ENCODE measurements at regions not wholly inside any gene's neighbourhood (a gene's known extent, or its start where the extent isn't known, plus 50 kb on each side); places are given as distances from the start of the nearest gene placed in this dataset.

- H3K27me3 Mint-ChIP-seq: peaks cover 12% of the 10 kb centered on the region
- no peak overlapping the region for H3K4me3 Mint-ChIP-seq
- peaks cover 33% of the 10 kb centered on the region for H3K4me1 Mint-ChIP-seq
- ATAC-seq (no peak), DNase-seq (no peak)
- H3K9me3 ChIP-seq (ENCODE audit: control insufficient read depth, low read length, poor library complexity, severe bottlenecking): no peaks in the 10 kb centered on the region
- H3K27ac Mint-ChIP-seq: peak overlapping the region; percentile 59
- H3K36me3 Mint-ChIP-seq (ENCODE audit: low read depth): peaks cover 2% of the 10 kb centered on the region
Measured at GRCh38 chr15:31163769-31164572, 62.4 kb upstream of the TRPM1 start.

- Mint-ChIP-seq H3K4me3 (no peak overlapping the region), H3K27me3 (peaks cover 12% of the 10 kb centered on the region), H3K27ac (peak overlapping the region; percentile 9), H3K36me3 (ENCODE audit: low read depth) (peaks cover 2% of the 10 kb centered on the region), H3K4me1 (peaks cover 33% of the 10 kb centered on the region)
- DNase-seq (no peak), ATAC-seq (no peak)
- no peaks in the 10 kb centered on the region for H3K9me3 ChIP-seq (ENCODE audit: control insufficient read depth, low read length, poor library complexity, severe bottlenecking)
Measured at GRCh38 chr15:31164573-31164912, 63.0 kb upstream of the TRPM1 start.

- peaks cover 23% of the 10 kb centered on the region for H3K4me1 Mint-ChIP-seq
- DNase-seq (no peak), ATAC-seq (no peak)
- H3K4me3 Mint-ChIP-seq: no peak overlapping the region
- H3K27me3 Mint-ChIP-seq: no peaks in the 10 kb centered on the region
- no peak overlapping the region for H3K27ac Mint-ChIP-seq
- peaks cover 2% of the 10 kb centered on the region for H3K36me3 Mint-ChIP-seq (ENCODE audit: low read depth)
- no peaks in the 10 kb centered on the region for H3K9me3 ChIP-seq (ENCODE audit: control insufficient read depth, low read length, poor library complexity, severe bottlenecking)
Measured at GRCh38 chr15:31169558-31169957, 68.0 kb upstream of the TRPM1 start.

- H3K4me1 Mint-ChIP-seq: peaks cover 23% of the 10 kb centered on the region
- ATAC-seq: no peak
- DNase-seq: no peak
- no peak overlapping the region for H3K4me3 Mint-ChIP-seq
- H3K27ac Mint-ChIP-seq: no peak overlapping the region
- no peaks in the 10 kb centered on the region for H3K27me3 Mint-ChIP-seq
- H3K36me3 Mint-ChIP-seq (ENCODE audit: low read depth): peaks cover 2% of the 10 kb centered on the region
- no peaks in the 10 kb centered on the region for H3K9me3 ChIP-seq (ENCODE audit: control insufficient read depth, low read length, poor library complexity, severe bottlenecking)
Measured at GRCh38 chr15:31171731-31172130, 70.2 kb upstream of the TRPM1 start.

- peaks cover 21% of the 10 kb centered on the region for H3K4me1 Mint-ChIP-seq
- H3K9me3 ChIP-seq (ENCODE audit: control insufficient read depth, low read length, poor library complexity, severe bottlenecking): no peaks in the 10 kb centered on the region
- no peaks in the 10 kb centered on the region for H3K27me3 Mint-ChIP-seq
- DNase-seq (no peak), ATAC-seq (no peak)
- H3K27ac Mint-ChIP-seq: no peak overlapping the region
- H3K4me3 Mint-ChIP-seq: no peak overlapping the region
- H3K36me3 Mint-ChIP-seq (ENCODE audit: low read depth): peaks cover 2% of the 10 kb centered on the region
Measured at GRCh38 chr15:31172606-31173005, 71.1 kb upstream of the TRPM1 start.

GRCh38 chr15:31173790-31174450 lies 72.4 kb upstream of the TRPM1 start:
- H3K9me3 ChIP-seq (ENCODE audit: control insufficient read depth, low read length, poor library complexity, severe bottlenecking): no peaks in the 10 kb centered on the region
- ATAC-seq (no peak), DNase-seq (no peak)
- Mint-ChIP-seq H3K27me3 (no peaks in the 10 kb centered on the region), H3K27ac (no peak overlapping the region), H3K36me3 (ENCODE audit: low read depth) (no peaks in the 10 kb centered on the region), H3K4me1 (peaks cover 19% of the 10 kb centered on the region), H3K4me3 (no peak overlapping the region)

- peaks cover 29% of the 10 kb centered on the region for H3K4me1 Mint-ChIP-seq
- ATAC-seq (no peak), DNase-seq (no peak)
- H3K27ac Mint-ChIP-seq: peak overlapping the region; percentile 21
- no peaks in the 10 kb centered on the region for H3K9me3 ChIP-seq (ENCODE audit: control insufficient read depth, low read length, poor library complexity, severe bottlenecking)
- no peak overlapping the region for H3K4me3 Mint-ChIP-seq
- peaks cover 2% of the 10 kb centered on the region for H3K36me3 Mint-ChIP-seq (ENCODE audit: low read depth)
- no peaks in the 10 kb centered on the region for H3K27me3 Mint-ChIP-seq
Measured at GRCh38 chr15:31175484-31175883, 74.0 kb upstream of the TRPM1 start.

- no peak for ATAC-seq
Measured at GRCh38 chr15:31177951-31178350, 76.4 kb upstream of the TRPM1 start.

GRCh38 chr15:31178705-31179104 lies 77.2 kb upstream of the TRPM1 start:
- peaks cover 3% of the 10 kb centered on the region for H3K36me3 Mint-ChIP-seq (ENCODE audit: low read depth)
- H3K4me1 Mint-ChIP-seq: peaks cover 27% of the 10 kb centered on the region
- H3K9me3 ChIP-seq (ENCODE audit: control insufficient read depth, low read length, poor library complexity, severe bottlenecking): peaks cover 2% of the 10 kb centered on the region
- no peaks in the 10 kb centered on the region for H3K27me3 Mint-ChIP-seq
- no peak for ATAC-seq
- H3K27ac Mint-ChIP-seq: peak overlapping the region; percentile 95
- H3K4me3 Mint-ChIP-seq: peak overlapping the region; percentile 10
- no peak for DNase-seq

More at GRCh38 chr15:31177951-31178350, 76.4 kb upstream of the TRPM1 start:
- H3K9me3 ChIP-seq (ENCODE audit: control insufficient read depth, low read length, poor library complexity, severe bottlenecking): peaks cover 2% of the 10 kb centered on the region
- Mint-ChIP-seq H3K27ac (peak overlapping the region; percentile 95), H3K27me3 (no peaks in the 10 kb centered on the region), H3K4me1 (peaks cover 27% of the 10 kb centered on the region), H3K36me3 (ENCODE audit: low read depth) (peaks cover 3% of the 10 kb centered on the region), H3K4me3 (no peak overlapping the region)
- DNase-seq: no peak

GRCh38 chr15:31179693-31180092 lies 78.2 kb upstream of the TRPM1 start:
- Mint-ChIP-seq H3K4me3 (peak overlapping the region; percentile 94), H3K27ac (peak overlapping the region; percentile 95), H3K4me1 (peaks cover 27% of the 10 kb centered on the region), H3K27me3 (no peaks in the 10 kb centered on the region), H3K36me3 (ENCODE audit: low read depth) (peaks cover 3% of the 10 kb centered on the region)
- peaks cover 2% of the 10 kb centered on the region for H3K9me3 ChIP-seq (ENCODE audit: control insufficient read depth, low read length, poor library complexity, severe bottlenecking)
- peak; percentile 93 for ATAC-seq
- DNase-seq: no peak

GRCh38 chr15:31193291-31193690 lies 91.8 kb upstream of the TRPM1 start:
- DNase-seq (no peak), ATAC-seq (no peak)
- peaks cover 5% of the 10 kb centered on the region for H3K9me3 ChIP-seq (ENCODE audit: control insufficient read depth, low read length, poor library complexity, severe bottlenecking)
- no peak overlapping the region for H3K27ac Mint-ChIP-seq
- peaks cover 3% of the 10 kb centered on the region for H3K4me1 Mint-ChIP-seq
- no peaks in the 10 kb centered on the region for H3K27me3 Mint-ChIP-seq
- H3K36me3 Mint-ChIP-seq (ENCODE audit: low read depth): no peaks in the 10 kb centered on the region
- H3K4me3 Mint-ChIP-seq: no peak overlapping the region

- DNase-seq: no peak
- H3K4me3 Mint-ChIP-seq: no peak overlapping the region
- H3K27me3 Mint-ChIP-seq: no peaks in the 10 kb centered on the region
- no peak overlapping the region for H3K27ac Mint-ChIP-seq
- no peak for ATAC-seq
- H3K9me3 ChIP-seq (ENCODE audit: control insufficient read depth, low read length, poor library complexity, severe bottlenecking): no peaks in the 10 kb centered on the region
- H3K4me1 Mint-ChIP-seq: peaks cover 15% of the 10 kb centered on the region
- H3K36me3 Mint-ChIP-seq (ENCODE audit: low read depth): no peaks in the 10 kb centered on the region
Measured at GRCh38 chr15:31195871-31196270, 94.3 kb upstream of the TRPM1 start.

GRCh38 chr15:31197497-31198414 lies 96.2 kb upstream of the TRPM1 start:
- ATAC-seq: peak; percentile 68
- DNase-seq: peak; percentile 24 to 54 (median 40)
- no peak overlapping the region for H3K4me3 Mint-ChIP-seq
- peaks cover 20% of the 10 kb centered on the region for H3K4me1 Mint-ChIP-seq
- H3K9me3 ChIP-seq (ENCODE audit: control insufficient read depth, low read length, poor library complexity, severe bottlenecking): no peaks in the 10 kb centered on the region
- H3K27me3 Mint-ChIP-seq: no peaks in the 10 kb centered on the region
- H3K27ac Mint-ChIP-seq: peak overlapping the region; percentile 51
- no peaks in the 10 kb centered on the region for H3K36me3 Mint-ChIP-seq (ENCODE audit: low read depth)
